ENCODE measurements at regions not wholly inside any gene's neighbourhood (a gene's known extent, or its start where the extent isn't known, plus 50 kb on each side); places are given as distances from the start of the nearest gene placed in this dataset.
"Not testable (repeated sequence)": the region's sequence is repeated elsewhere in the genome, so short reads cannot be mapped to it uniquely, and the experiment has no call there.

GRCh38 chr7:114190387-114190786, 224.2 kb upstream of the FOXP2 start:
- no peak for DNase-seq (ENCODE audit: low spot score)
- intact Hi-C loops (cut with DNase I): no loop called here

DNA sequence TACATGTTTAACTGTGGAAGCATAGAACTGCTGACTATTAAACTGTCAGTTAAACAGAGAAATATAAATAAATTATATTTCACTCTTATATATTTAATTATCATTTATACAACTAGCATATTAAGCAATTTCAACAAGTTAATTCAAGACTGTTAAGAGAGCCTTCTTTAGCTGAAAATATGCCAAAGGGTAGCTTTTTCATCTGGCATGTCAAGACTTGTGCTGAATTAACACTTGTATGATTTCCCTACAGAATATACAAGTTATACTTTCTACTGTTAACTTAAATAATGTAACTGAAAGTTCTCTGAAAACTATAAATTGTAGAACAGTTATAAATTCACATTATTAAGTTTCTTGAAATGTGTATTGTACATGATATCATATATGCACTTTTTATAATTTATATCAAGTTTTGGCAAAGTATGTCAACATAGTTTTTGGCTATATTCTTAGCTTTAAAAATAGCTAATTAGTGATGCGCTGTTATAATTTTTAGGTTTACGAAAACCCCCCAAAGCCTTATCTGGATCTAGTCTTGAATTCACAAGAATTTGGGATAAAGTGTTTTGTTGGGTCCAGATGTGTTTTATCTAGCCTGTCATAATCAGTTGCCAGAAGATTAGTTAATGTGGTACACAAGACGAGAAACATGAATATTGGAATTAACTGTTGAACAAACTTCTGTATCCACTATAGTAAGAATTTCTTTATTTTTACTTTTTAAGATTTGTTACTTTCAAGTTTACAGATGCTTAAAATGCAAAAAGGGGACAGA, 231.1 kb upstream of the FOXP2 start:
- intact Hi-C loops (cut with DNase I): no loop called here
- no peak for DNase-seq (ENCODE audit: low spot score)

DNA sequence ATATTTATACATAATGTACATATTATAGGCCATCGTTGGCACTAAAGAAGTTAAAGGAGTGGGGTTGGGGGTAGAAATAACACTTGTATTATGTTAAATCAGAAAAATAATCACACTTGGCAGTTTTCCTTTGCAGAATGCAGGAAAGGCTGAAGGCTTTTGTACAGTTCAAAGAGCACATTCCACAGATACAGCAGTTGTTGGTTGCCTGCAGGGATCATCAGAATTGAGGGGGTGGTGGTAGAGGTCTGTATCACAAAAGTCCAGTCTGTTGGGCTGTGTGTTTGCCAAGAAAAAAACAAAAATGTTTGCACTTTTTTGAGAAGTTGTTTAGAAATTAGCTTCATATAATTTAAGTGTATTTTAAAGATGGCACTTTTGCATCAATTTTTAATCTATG, 231.8 kb upstream of the FOXP2 start:
- DNase-seq (ENCODE audit: low spot score): no peak
- intact Hi-C loops (cut with DNase I): no loop called here

- intact Hi-C loops (cut with DNase I): no loop called here
Measured at GRCh38 chr7:114181280-114181679, 233.3 kb upstream of the FOXP2 start.

GRCh38 chr7:114180556-114181266, 233.9 kb upstream of the FOXP2 start:
- DNase-seq (ENCODE audit: low spot score): no peak
- intact Hi-C loops (cut with DNase I): no loop called here

More at GRCh38 chr7:114181280-114181679, 233.3 kb upstream of the FOXP2 start:
- no peak for DNase-seq (ENCODE audit: low spot score)

GRCh38 chr7:114175125-114175524, 239.5 kb upstream of the FOXP2 start:
- DNase-seq (ENCODE audit: low spot score): no peak

GRCh38 chr7:114173170-114173890, 241.3 kb upstream of the FOXP2 start:
- intact Hi-C loops (cut with DNase I): no loop called here
- no peak for DNase-seq (ENCODE audit: low spot score)

More at GRCh38 chr7:114175125-114175524, 239.5 kb upstream of the FOXP2 start:
- intact Hi-C loops (cut with DNase I): no loop called here

GRCh38 chr7:114169389-114169788, 245.2 kb upstream of the FOXP2 start:
- DNase-seq (ENCODE audit: low spot score); intact Hi-C loops (cut with DNase I): not testable (repeated sequence)

DNA sequence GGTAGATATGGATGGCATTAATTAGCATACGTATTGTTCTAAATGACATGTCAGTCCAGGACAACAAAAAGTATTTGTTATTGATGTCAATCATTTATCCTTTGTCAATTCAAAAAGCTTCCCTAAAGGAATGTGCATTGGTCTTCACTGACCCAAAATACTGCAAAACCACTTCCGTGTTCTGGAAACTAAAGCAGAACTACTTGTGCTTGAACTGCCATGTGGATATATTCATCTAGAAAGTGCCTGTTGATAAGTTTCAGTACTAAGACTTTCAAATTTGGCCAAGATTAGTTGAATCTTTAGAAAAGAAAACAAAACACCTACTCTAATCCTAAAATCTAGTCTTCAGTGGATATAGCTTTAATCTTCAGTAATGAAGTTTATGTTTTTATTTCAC, 242.1 kb upstream of the PPP1R3A start:
- intact Hi-C loops (cut with DNase I): no loop called here
- no peak for DNase-seq (ENCODE audit: low spot score)

GRCh38 chr7:114158854-114159253, 240.0 kb upstream of the PPP1R3A start:
- intact Hi-C loops (cut with DNase I): no loop called here
- no peak for DNase-seq (ENCODE audit: low spot score)

DNA sequence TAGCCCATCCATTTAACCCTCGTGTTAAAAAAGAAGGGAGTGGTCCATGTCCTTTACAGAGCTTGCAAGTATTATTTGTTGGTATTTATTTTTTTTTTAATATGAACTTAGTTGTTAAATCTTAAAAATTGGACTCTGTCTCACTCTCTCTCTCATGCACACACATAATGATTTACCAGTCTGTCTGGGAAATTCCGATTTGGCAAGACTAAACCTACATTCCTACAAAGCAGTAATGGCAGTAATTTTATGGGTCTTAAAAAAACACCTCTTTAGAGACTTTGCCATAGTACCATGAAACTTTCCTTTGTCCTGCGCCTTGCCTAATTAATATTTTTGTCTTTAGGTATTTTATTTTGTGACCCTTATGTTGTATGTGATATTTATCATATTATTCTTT, 239.5 kb upstream of the PPP1R3A start:
- intact Hi-C loops (cut with DNase I): no loop called here
- DNase-seq (ENCODE audit: low spot score): no peak

DNA sequence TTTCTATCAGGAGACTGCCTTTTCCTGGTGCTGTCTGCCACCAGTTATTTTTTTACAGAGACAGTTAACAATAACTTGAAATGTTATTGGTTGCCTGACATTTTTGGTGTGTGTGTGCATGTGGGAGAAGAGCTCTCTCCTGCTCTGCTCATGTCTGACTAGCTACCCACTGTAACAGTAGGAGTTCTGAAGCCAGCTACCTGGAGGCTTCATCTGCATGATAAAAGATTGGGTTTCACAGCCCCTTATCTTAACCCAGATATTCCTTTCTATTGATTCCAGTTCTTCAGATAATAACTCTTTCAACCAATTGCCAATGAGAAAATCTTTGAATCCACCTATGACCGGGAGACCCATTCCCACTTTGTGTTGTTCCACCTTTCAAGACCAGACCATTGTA, 237.4 kb upstream of the PPP1R3A start:
- no peak for DNase-seq (ENCODE audit: low spot score)
- intact Hi-C loops (cut with DNase I): no loop called here

- DNase-seq (ENCODE audit: low spot score): no peak
- intact Hi-C loops (cut with DNase I): no loop called here
Measured at GRCh38 chr7:114155116-114156110, 236.6 kb upstream of the PPP1R3A start.

GRCh38 chr7:114153700-114154099, 234.9 kb upstream of the PPP1R3A start:
- intact Hi-C loops (cut with DNase I): no loop called here

DNA sequence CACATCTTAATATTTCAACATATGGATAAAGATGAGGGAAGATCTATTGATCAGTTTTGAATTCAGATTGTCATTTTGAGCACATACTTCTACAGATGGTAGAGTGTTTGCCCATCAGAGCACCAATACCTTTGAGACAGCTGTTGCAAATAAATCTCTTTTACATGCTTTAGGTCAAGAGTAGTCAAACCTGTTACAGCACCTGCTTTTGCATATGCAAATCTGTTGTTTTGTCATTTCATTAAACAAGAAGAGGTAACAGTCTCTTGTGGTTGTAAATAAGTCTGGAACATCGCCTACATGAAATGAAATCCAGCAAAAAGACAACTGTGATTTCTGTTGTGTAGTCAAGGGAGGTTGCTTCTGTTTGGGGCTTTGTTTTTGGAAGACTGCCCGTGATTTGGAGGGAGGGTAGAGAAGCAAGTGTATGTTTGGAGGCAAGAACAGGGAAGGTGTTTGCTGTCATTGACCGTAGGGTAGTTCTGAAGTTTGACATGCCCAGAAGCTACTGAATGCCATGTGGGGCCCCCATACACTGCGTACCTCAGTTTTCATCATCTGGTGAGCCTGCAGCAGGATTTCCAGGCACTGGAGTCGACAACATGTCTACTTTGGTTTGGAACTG, 233.6 kb upstream of the PPP1R3A start:
- no peak for DNase-seq (ENCODE audit: low spot score)
- intact Hi-C loops (cut with DNase I): no loop called here

More at GRCh38 chr7:114153700-114154099, 234.9 kb upstream of the PPP1R3A start:
- DNase-seq (ENCODE audit: low spot score): no peak

GRCh38 chr7:114151777-114152176, 233.0 kb upstream of the PPP1R3A start:
- no peak for DNase-seq (ENCODE audit: low spot score)
- intact Hi-C loops (cut with DNase I): no loop called here

DNA sequence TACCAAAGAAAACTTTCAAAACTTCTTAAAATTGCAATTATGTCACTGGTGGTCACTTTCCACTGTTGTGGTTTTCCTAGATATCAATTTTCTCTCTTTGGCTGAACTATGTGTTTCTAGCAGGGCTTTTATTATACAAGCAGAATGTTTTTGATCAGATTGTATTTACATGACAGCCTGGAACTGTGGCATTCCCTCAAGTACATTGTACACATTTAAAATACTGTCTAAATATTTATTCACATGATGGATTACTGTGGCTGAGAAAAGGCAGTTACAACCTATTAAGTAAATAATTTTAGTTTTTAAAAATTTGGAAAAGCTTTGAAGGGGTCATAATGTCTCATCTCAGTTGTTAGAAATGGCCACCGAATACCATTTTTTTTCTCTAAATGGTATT, 231.9 kb upstream of the PPP1R3A start:
- DNase-seq (ENCODE audit: low spot score): no peak
- intact Hi-C loops (cut with DNase I): no loop called here

DNA sequence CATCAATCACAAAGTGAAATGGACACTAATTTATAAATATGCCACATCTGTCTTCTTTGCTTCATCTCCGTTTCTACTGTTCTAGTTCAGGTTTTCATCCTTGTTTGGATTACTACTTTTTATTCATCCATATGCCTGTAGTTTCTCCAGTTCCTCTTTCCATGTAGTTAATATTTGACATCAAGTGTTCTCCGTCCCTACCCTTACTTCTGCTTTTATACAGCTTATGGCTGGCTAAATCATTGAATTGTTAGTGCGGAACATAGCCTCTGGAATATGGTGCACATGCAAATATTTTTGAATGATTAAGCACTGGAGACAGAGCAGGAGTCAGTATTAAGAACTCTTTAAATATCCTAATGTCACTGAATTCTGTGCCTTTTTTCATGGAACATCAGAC, 230.0 kb upstream of the PPP1R3A start:
- DNase-seq (ENCODE audit: low spot score): no peak
- intact Hi-C loops (cut with DNase I): no loop called here

GRCh38 chr7:114141415-114141814, 222.6 kb upstream of the PPP1R3A start:
- no peak for DNase-seq (ENCODE audit: low spot score)
- intact Hi-C loops (cut with DNase I): no loop called here
